ENCODE measurements at regions not wholly inside any gene's neighbourhood (a gene's known extent, or its start where the extent isn't known, plus 50 kb on each side); places are given as distances from the start of the nearest gene placed in this dataset.
"Not testable (repeated sequence)": the region's sequence is repeated elsewhere in the genome, so short reads cannot be mapped to it uniquely, and the experiment has no call there.

DNA sequence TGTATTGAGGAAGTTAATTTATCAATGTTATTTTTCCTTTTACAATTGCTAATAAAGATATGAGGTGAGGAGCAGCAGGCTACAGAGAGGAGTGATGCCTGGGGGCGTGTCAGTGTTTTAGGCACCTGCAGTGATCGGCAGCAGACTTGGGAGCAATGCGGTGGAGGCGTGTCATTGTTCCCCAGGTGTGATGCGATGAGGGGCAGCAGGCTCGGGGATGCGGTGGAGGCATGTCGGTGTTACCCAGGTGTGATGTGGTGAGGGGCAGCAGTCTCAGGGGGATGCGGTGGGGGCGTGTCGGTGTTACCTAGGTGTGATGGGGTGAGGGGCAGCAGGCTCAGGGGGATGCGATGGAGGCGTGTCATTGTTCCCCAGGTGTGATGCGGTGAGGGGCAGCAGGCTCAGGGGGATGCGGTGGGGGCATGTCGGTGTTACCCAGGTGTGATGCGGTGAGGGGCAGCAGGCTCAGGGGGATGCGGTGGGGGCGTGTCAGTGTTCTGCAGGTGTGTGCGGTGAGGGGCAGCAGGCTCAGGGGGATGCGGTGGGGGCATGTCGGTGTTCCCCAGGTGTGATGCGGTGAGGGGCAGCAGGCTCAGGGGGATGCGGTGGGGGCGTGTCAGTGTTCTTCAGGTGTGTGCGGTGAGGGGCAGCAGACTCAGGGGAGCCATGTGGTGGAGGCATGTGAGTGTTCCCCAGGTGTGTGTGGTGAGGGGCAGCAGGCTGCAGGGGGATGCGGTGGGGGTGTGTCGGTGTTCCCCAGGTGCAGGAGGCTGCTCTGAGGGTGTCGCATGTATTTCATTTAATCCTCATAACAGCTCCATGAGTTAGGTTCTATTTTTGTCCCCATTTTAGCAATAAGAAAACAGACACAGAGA, 186.2 kb upstream of the GOLGA6L22 start:
- intact Hi-C loops (cut with DNase I; ENCODE audit: low total_unique reads), result not testable (repeated sequence)

GRCh38 chr15:22273185-22273584, 185.5 kb upstream of the GOLGA6L22 start:
- H3K9me3 ChIP-seq; H3K27me3 ChIP-seq; H3K4me3 ChIP-seq; H3K36me3 ChIP-seq; intact Hi-C loops (cut with DNase I; ENCODE audit: low total_unique reads); DNase-seq; H3K4me1 ChIP-seq; H3K27ac ChIP-seq: not testable (repeated sequence)

More for the DNA sequence above, 186.2 kb upstream of the GOLGA6L22 start:
- H3K4me1 ChIP-seq, H3K36me3 ChIP-seq, H3K27me3 ChIP-seq, H3K9me3 ChIP-seq, DNase-seq, H3K27ac ChIP-seq, H3K4me3 ChIP-seq: not testable (repeated sequence)

GRCh38 chr15:22274376-22274775, 184.3 kb upstream of the GOLGA6L22 start:
- H3K27ac ChIP-seq; H3K4me3 ChIP-seq; DNase-seq; H3K4me1 ChIP-seq; H3K9me3 ChIP-seq; H3K36me3 ChIP-seq; intact Hi-C loops (cut with DNase I; ENCODE audit: low total_unique reads); H3K27me3 ChIP-seq: not testable (repeated sequence)

- H3K36me3 ChIP-seq; H3K27me3 ChIP-seq; H3K4me3 ChIP-seq; H3K9me3 ChIP-seq; intact Hi-C loops (cut with DNase I; ENCODE audit: low total_unique reads); H3K27ac ChIP-seq; H3K4me1 ChIP-seq; DNase-seq: not testable (repeated sequence)
Observed at GRCh38 chr15:22280770-22281169, 177.9 kb upstream of the GOLGA6L22 start.

DNA sequence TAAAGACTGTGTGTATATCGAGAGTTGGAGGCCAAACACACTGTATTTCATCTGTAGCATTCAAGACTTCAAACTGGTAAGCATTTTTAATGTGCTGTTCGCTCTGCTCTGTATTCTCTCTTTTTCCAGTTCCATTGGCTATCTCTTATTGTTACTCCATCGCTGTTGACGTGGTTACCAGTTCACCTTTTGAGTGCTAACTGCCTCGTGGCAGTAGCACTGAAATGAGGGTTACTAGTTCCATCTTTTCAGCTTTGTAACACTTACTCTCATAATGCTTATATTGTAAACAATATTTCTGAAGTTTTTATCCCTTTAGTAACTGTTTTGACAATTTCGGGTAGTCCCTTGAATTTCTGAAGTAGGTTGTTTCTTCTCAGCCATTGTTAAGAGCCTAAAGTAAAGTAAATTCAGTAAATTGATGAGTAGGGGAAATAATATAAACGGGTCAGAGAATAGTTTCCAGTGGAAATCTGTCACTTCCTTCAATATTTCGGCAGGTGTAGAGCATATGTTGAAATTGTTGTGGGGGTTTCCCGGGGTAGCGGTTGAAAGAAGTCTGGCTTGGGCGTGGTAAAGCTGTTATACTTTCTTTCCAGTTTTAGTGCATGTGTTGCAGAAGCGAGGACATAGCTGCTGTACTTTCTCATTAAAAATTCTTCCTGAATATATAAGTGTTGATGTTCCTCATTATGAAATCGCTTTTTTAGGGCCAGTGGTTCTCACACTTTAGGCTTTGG, 175.7 kb upstream of the GOLGA6L22 start:
- DNase-seq; intact Hi-C loops (cut with DNase I; ENCODE audit: low total_unique reads): not testable (repeated sequence)

GRCh38 chr15:22284795-22285420, 173.8 kb upstream of the GOLGA6L22 start:
- H3K4me3 ChIP-seq; H3K27me3 ChIP-seq; intact Hi-C loops (cut with DNase I; ENCODE audit: low total_unique reads); H3K27ac ChIP-seq; DNase-seq; H3K36me3 ChIP-seq; H3K4me1 ChIP-seq; H3K9me3 ChIP-seq: not testable (repeated sequence)

More for the DNA sequence above, 175.7 kb upstream of the GOLGA6L22 start:
- not testable (repeated sequence) for H3K4me3 ChIP-seq, H3K27me3 ChIP-seq, H3K4me1 ChIP-seq, H3K27ac ChIP-seq, H3K36me3 ChIP-seq, H3K9me3 ChIP-seq

GRCh38 chr15:22291054-22291453, 167.6 kb upstream of the GOLGA6L22 start:
- H3K4me3 ChIP-seq; H3K9me3 ChIP-seq; H3K27ac ChIP-seq; H3K4me1 ChIP-seq; DNase-seq; H3K27me3 ChIP-seq; intact Hi-C loops (cut with DNase I; ENCODE audit: low total_unique reads); H3K36me3 ChIP-seq: not testable (repeated sequence)

DNA sequence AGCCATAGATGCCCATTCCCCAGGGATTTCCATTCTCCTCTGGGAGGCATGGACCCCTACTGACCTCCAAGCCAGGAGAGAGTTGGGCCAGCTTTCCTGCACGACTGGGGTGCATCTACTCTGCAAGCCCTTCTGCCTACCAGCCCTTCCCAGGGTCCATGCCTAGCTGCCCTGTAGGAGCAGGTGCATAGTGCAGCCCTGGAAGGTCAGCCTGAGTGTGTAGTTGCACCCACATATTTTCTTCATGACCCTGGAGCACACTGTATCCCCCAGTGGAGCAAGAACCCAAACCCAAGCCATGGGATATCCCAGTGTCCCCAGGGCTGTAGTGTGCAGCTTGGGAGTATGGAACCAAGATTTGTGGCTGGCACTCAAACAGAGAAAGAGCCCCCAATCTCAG, 155.6 kb upstream of the GOLGA6L22 start:
- H3K9me3 ChIP-seq; intact Hi-C loops (cut with DNase I; ENCODE audit: low total_unique reads); H3K4me3 ChIP-seq; H3K4me1 ChIP-seq; H3K27me3 ChIP-seq; H3K36me3 ChIP-seq; DNase-seq; H3K27ac ChIP-seq: not testable (repeated sequence)
